ENCODE measurements at regions not wholly inside any gene's neighbourhood (a gene's known extent, or its start where the extent isn't known, plus 50 kb on each side); places are given as distances from the start of the nearest gene placed in this dataset.
"Not testable (repeated sequence)": the region's sequence is repeated elsewhere in the genome, so short reads cannot be mapped to it uniquely, and the experiment has no call there.

- H3K4me3 Mint-ChIP-seq = no peak overlapping the region
- H3K9me3 Mint-ChIP-seq = peaks cover 0 to 4% (median 3%) of the 10 kb centered on the region in 7 donors
- H3K27me3 Mint-ChIP-seq = no peaks in the 10 kb centered on the region
- DNase-seq = no peak
- H3K27ac Mint-ChIP-seq = no peak overlapping the region
- H3K36me3 Mint-ChIP-seq = no peaks in the 10 kb centered on the region
- no peaks in the 10 kb centered on the region for H3K4me1 Mint-ChIP-seq
- ATAC-seq (ENCODE audit: low read depth in 2 of 2) = no peak
Measured at GRCh38 chr7:109873296-109873695, 1217.6 kb upstream of the LRRN3 start.

- H3K9me3 Mint-ChIP-seq = peaks cover 0 to 5% (median 2%) of the 10 kb centered on the region in 7 donors
- H3K27me3 Mint-ChIP-seq = no peaks in the 10 kb centered on the region
- H3K4me3 Mint-ChIP-seq = peak overlapping the region in 1 of 8 donors; percentile 38
- no peak overlapping the region for H3K27ac Mint-ChIP-seq
- no peaks in the 10 kb centered on the region for H3K4me1 Mint-ChIP-seq
- no peaks in the 10 kb centered on the region for H3K36me3 Mint-ChIP-seq
- ATAC-seq (ENCODE audit: low read depth in 2 of 2) = no peak
- no peak for DNase-seq
Measured at GRCh38 chr7:109879287-109879828, 1211.6 kb upstream of the LRRN3 start.

- no peak overlapping the region for H3K4me3 Mint-ChIP-seq
- H3K36me3 Mint-ChIP-seq = no peaks in the 10 kb centered on the region
- no peak overlapping the region for H3K27ac Mint-ChIP-seq
- H3K27me3 Mint-ChIP-seq = no peaks in the 10 kb centered on the region
- DNase-seq (no peak), ATAC-seq (ENCODE audit: low read depth in 2 of 2) (no peak)
- peaks cover 0 to 6% (median 4%) of the 10 kb centered on the region in 7 donors for H3K9me3 Mint-ChIP-seq
- H3K4me1 Mint-ChIP-seq = no peaks in the 10 kb centered on the region
Measured at GRCh38 chr7:109890622-109891021, 1200.3 kb upstream of the LRRN3 start.

GRCh38 chr7:109893231-109893630 lies 1197.7 kb upstream of the LRRN3 start:
- ATAC-seq (ENCODE audit: low read depth in 2 of 2) (no peak), DNase-seq (no peak)
- no peaks in the 10 kb centered on the region for H3K36me3 Mint-ChIP-seq

GRCh38 chr7:109895536-109895935 lies 1195.4 kb upstream of the LRRN3 start:
- H3K27ac Mint-ChIP-seq = no peak overlapping the region
- ATAC-seq (ENCODE audit: low read depth in 2 of 2) (no peak), DNase-seq (no peak)
- H3K9me3 Mint-ChIP-seq = no peaks in the 10 kb centered on the region
- no peaks in the 10 kb centered on the region for H3K36me3 Mint-ChIP-seq
- no peak overlapping the region for H3K4me3 Mint-ChIP-seq
- no peaks in the 10 kb centered on the region for H3K27me3 Mint-ChIP-seq
- H3K4me1 Mint-ChIP-seq = no peaks in the 10 kb centered on the region

More at GRCh38 chr7:109893231-109893630, 1197.7 kb upstream of the LRRN3 start:
- Mint-ChIP-seq H3K4me1 (no peaks in the 10 kb centered on the region), H3K27ac (no peak overlapping the region), H3K9me3 (peaks cover 0 to 6% (median 4%) of the 10 kb centered on the region in 7 donors), H3K4me3 (no peak overlapping the region), H3K27me3 (no peaks in the 10 kb centered on the region)

GRCh38 chr7:109901926-109902325 lies 1189.0 kb upstream of the LRRN3 start:
- Mint-ChIP-seq H3K36me3 (no peaks in the 10 kb centered on the region), H3K27ac (no peak overlapping the region), H3K9me3 (peaks cover 0 to 6% (median 0%) of the 10 kb centered on the region in 7 donors), H3K27me3 (no peaks in the 10 kb centered on the region), H3K4me1 (no peaks in the 10 kb centered on the region), H3K4me3 (no peak overlapping the region)
- ATAC-seq (ENCODE audit: low read depth in 2 of 2) (no peak), DNase-seq (no peak)

GRCh38 chr7:109905368-109906065 lies 1185.4 kb upstream of the LRRN3 start:
- not testable (repeated sequence) for ATAC-seq (ENCODE audit: low read depth in 2 of 2); H3K36me3 Mint-ChIP-seq; H3K27me3 Mint-ChIP-seq; H3K4me3 Mint-ChIP-seq; H3K4me1 Mint-ChIP-seq; DNase-seq; H3K27ac Mint-ChIP-seq
- H3K9me3 Mint-ChIP-seq = peaks cover 0 to 12% (median 6%) of the 10 kb centered on the region in 7 donors

- Mint-ChIP-seq H3K27me3 (no peaks in the 10 kb centered on the region), H3K27ac (no peak overlapping the region), H3K9me3 (peaks cover under 1 to 16% (median 7%) of the 10 kb centered on the region in 7 donors), H3K4me1 (no peaks in the 10 kb centered on the region), H3K36me3 (no peaks in the 10 kb centered on the region), H3K4me3 (no peak overlapping the region)
- ATAC-seq (ENCODE audit: low read depth in 2 of 2) (no peak), DNase-seq (no peak)
Measured at GRCh38 chr7:109915670-109916069, 1175.3 kb upstream of the LRRN3 start.

- H3K27me3 Mint-ChIP-seq = no peaks in the 10 kb centered on the region
- no peak overlapping the region for H3K27ac Mint-ChIP-seq
- H3K36me3 Mint-ChIP-seq = no peaks in the 10 kb centered on the region
- H3K4me1 Mint-ChIP-seq = no peaks in the 10 kb centered on the region
- no peak for DNase-seq
- no peak overlapping the region for H3K4me3 Mint-ChIP-seq
- no peak for ATAC-seq (ENCODE audit: low read depth in 2 of 2)
- peaks cover 1 to 21% (median 12%) of the 10 kb centered on the region in 7 donors for H3K9me3 Mint-ChIP-seq
Measured at GRCh38 chr7:109926738-109927137, 1164.2 kb upstream of the LRRN3 start.

- no peaks in the 10 kb centered on the region for H3K36me3 Mint-ChIP-seq
- no peaks in the 10 kb centered on the region for H3K27me3 Mint-ChIP-seq
- H3K4me1 Mint-ChIP-seq = no peaks in the 10 kb centered on the region
Measured at GRCh38 chr7:109930049-109930448, 1160.9 kb upstream of the LRRN3 start.

GRCh38 chr7:109939207-109939606 lies 1151.7 kb upstream of the LRRN3 start:
- ATAC-seq (ENCODE audit: low read depth in 2 of 2) (no peak), DNase-seq (no peak)
- H3K9me3 Mint-ChIP-seq = peaks cover 0 to 12% (median 7%) of the 10 kb centered on the region in 7 donors
- H3K4me3 Mint-ChIP-seq = no peak overlapping the region
- H3K27me3 Mint-ChIP-seq = no peaks in the 10 kb centered on the region
- H3K36me3 Mint-ChIP-seq = no peaks in the 10 kb centered on the region
- H3K27ac Mint-ChIP-seq = no peak overlapping the region
- no peaks in the 10 kb centered on the region for H3K4me1 Mint-ChIP-seq

More at GRCh38 chr7:109930049-109930448, 1160.9 kb upstream of the LRRN3 start:
- ATAC-seq (ENCODE audit: low read depth in 2 of 2) = no peak
- DNase-seq = no peak
- no peak overlapping the region for H3K27ac Mint-ChIP-seq
- peaks cover 0 to 6% (median 3%) of the 10 kb centered on the region in 7 donors for H3K9me3 Mint-ChIP-seq
- H3K4me3 Mint-ChIP-seq = no peak overlapping the region

GRCh38 chr7:109945820-109946518 lies 1145.0 kb upstream of the LRRN3 start:
- ATAC-seq (ENCODE audit: low read depth in 2 of 2) (no peak), DNase-seq (no peak)
- no peaks in the 10 kb centered on the region for H3K27me3 Mint-ChIP-seq
- H3K9me3 Mint-ChIP-seq = peaks cover 0 to 4% (median 2%) of the 10 kb centered on the region in 7 donors
- no peaks in the 10 kb centered on the region for H3K4me1 Mint-ChIP-seq
- no peak overlapping the region for H3K4me3 Mint-ChIP-seq
- H3K27ac Mint-ChIP-seq = no peak overlapping the region
- H3K36me3 Mint-ChIP-seq = no peaks in the 10 kb centered on the region

- H3K27ac Mint-ChIP-seq = no peak overlapping the region
- H3K36me3 Mint-ChIP-seq = no peaks in the 10 kb centered on the region
- DNase-seq (no peak), ATAC-seq (ENCODE audit: low read depth in 2 of 2) (no peak)
- peaks cover 2 to 9% (median 4%) of the 10 kb centered on the region in 7 donors for H3K9me3 Mint-ChIP-seq
- no peaks in the 10 kb centered on the region for H3K27me3 Mint-ChIP-seq
- no peaks in the 10 kb centered on the region for H3K4me1 Mint-ChIP-seq
- H3K4me3 Mint-ChIP-seq = no peak overlapping the region
Measured at GRCh38 chr7:109950256-109950655, 1140.7 kb upstream of the LRRN3 start.
